ENCODE measurements at regions not wholly inside any gene's neighbourhood (a gene's known extent, or its start where the extent isn't known, plus 50 kb on each side); places are given as distances from the start of the nearest gene placed in this dataset.
"Not testable (repeated sequence)": the region's sequence is repeated elsewhere in the genome, so short reads cannot be mapped to it uniquely, and the experiment has no call there.

DNA sequence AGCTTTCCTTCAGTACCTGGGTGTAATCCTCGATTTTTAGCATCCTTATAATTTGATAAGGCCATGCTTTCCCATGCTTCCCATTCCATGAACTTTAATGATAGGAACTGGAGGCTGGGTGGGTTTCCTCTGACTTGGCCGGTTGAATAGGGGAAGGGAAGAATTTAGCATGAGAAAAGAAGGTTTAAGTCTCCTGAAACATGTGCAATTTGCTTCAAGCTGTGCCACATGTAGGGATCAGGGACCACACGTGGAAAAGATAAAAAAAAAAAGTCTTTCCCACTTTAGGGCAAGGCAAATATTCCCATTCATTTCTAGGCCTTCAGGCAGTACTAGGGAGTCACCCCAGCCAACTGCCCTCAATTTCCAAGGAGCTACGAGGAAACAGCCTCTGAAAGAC, 900.3 kb downstream of the DSC3 start:
- no peaks in the 10 kb centered on the region for H3K4me1 ChIP-seq
- H3K9me3 ChIP-seq = peaks cover 0 to 14% (median 0%) of the 10 kb centered on the region in 3 donors
- TF ChIP-seq POLR2A (IDR thresholded peaks at IDR 0.05) = no peak
- H3K4me3 ChIP-seq = no peak overlapping the region
- no peaks in the 10 kb centered on the region for H3K27me3 ChIP-seq
- 17% methylated on average over 2 of the region's 4 CpGs; no CpG with 5 or more reads in 1 of the 2 donors for WGBS, 2 donors (ENCODE audit: low coverage in 1 of 2)
- H3K36me3 ChIP-seq = no peaks in the 10 kb centered on the region
- no peak for ATAC-seq
- H3K27ac ChIP-seq = no peak overlapping the region

DNA sequence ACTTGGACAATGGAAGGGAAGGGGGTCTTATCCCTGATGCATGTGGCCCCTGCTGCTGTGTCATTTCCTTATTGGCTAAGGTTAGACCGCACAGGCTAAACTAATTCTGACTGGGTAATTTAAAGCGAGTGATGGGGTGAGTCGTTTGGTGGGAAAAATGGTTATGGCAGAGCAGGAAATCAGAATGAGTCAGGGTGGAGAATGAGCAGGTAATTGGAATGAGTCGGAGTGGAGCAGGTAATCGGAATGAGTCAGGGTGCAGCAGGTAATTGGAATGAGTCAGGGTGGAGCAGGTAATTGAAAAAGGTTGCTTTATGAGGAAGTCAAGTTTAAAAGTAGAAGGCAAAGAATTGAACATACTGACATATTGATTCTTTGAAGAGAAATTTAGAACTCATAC, 901.0 kb downstream of the DSC3 start:
- WGBS, 2 donors (ENCODE audit: low coverage in 1 of 2) = 97 to 100% methylated on average over 2 to 5 of the region's 5 CpGs
- H3K9me3 ChIP-seq = peaks cover 0 to 14% (median 0%) of the 10 kb centered on the region in 3 donors
- not testable (repeated sequence) for ATAC-seq, H3K27me3 ChIP-seq, H3K27ac ChIP-seq, H3K4me1 ChIP-seq, H3K36me3 ChIP-seq, H3K4me3 ChIP-seq

DNA sequence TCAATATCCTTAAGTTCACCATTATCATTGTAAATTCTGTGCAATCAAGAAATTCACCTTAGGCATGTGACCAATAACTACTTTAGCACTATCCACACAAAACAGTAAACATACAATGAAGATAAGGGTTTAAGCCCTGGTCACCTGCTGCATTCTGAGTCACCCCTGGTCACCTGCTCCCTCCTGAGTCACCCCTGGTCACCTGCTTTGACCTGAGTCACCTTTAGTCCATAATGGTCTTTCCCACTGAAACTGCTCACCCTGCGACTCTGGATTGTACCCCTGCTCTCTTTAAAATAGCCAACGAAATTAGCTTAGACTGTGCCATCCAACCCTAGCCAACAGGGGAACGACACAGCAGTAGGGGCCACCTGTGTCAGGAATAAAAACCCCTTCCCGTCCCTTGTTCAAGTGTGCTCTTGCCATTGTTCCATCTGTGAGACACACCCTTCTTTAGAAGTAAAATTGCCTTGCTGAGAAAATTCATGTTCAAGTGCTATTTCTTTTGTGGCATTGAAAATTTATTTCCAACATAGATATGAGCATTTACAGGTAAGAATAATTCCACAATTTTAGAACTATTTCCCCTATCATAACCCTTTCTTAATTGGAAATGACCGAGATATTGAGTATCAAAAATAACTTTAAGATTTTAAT, 902.8 kb downstream of the DSC3 start:
- Histone ChIP-seq H3K27me3 (no peaks in the 10 kb centered on the region), H3K36me3 (no peaks in the 10 kb centered on the region), H3K9me3 (peaks cover 0 to 14% (median 0%) of the 10 kb centered on the region in 3 donors), H3K4me3 (no peak overlapping the region), H3K27ac (no peak overlapping the region), H3K4me1 (no peaks in the 10 kb centered on the region)
- 89 to 90% methylated on average over 2 to 3 of the region's 5 CpGs for WGBS, 2 donors (ENCODE audit: low coverage in 1 of 2)
- TF ChIP-seq EP300 (IDR thresholded peaks at IDR 0.05) = no peak
- no peak for ATAC-seq

- Histone ChIP-seq H3K27me3 (no peaks in the 10 kb centered on the region), H3K4me3 (no peak overlapping the region), H3K4me1 (no peaks in the 10 kb centered on the region), H3K36me3 (no peaks in the 10 kb centered on the region), H3K9me3 (peaks cover 0 to 6% (median 0%) of the 10 kb centered on the region in 3 donors), H3K27ac (no peak overlapping the region)
- TF ChIP-seq POLR2A (IDR thresholded peaks at IDR 0.05) (no peak), CTCF (IDR thresholded peaks at IDR 0.05) (no peak), EP300 (IDR thresholded peaks at IDR 0.05) (no peak), POLR2AphosphoS5 (IDR thresholded peaks at IDR 0.05) (no peak)
- no peak for ATAC-seq
- 76 to 84% methylated on average over 4 of the region's 4 CpGs for WGBS, 2 donors (ENCODE audit: low coverage in 1 of 2)
Observed at GRCh38 chr18:30135938-30136337, 906.6 kb downstream of the DSC3 start.

DNA sequence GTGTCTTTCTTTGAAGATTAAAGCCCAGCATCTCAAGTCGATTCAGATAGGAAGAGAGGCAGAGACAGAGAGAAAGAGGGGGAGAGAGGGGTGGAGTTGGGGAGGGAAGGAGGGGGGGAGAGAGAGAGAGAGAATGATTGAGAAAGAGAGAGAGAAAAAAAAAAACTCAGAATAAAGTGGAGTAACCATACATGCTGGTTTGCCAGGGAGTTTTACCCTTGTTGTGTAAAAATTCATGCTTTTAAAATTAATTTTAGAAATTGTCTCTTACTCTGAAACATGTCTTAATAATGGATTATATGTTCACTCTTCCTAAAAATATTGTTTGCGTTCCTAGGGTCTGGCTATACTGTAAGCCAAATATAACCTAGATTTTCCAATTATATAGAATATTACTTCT, 908.5 kb downstream of the DSC3 start:
- WGBS, 2 donors (ENCODE audit: low coverage in 1 of 2) = 67 to 80% methylated on average over 2 of the region's 2 CpGs
- no peaks in the 10 kb centered on the region for H3K27me3 ChIP-seq

GRCh38 chr18:30132959-30133358, 909.6 kb downstream of the DSC3 start:
- H3K27ac ChIP-seq = no peak overlapping the region
- no peaks in the 10 kb centered on the region for H3K27me3 ChIP-seq
- H3K4me1 ChIP-seq = no peaks in the 10 kb centered on the region
- H3K9me3 ChIP-seq = no peaks in the 10 kb centered on the region
- H3K36me3 ChIP-seq = no peaks in the 10 kb centered on the region
- no peak for ATAC-seq
- TF ChIP-seq CTCF (IDR thresholded peaks at IDR 0.05) = no peak
- no peak for TF ChIP-seq EP300 (IDR thresholded peaks at IDR 0.05)
- TF ChIP-seq POLR2AphosphoS5 (IDR thresholded peaks at IDR 0.05) = no peak
- TF ChIP-seq POLR2A (IDR thresholded peaks at IDR 0.05) = no peak
- 95 to 100% methylated on average over 1 of the region's 1 CpG for WGBS, 2 donors (ENCODE audit: low coverage in 1 of 2)
- no peak overlapping the region for H3K4me3 ChIP-seq

More for the DNA sequence above, 908.5 kb downstream of the DSC3 start:
- TF ChIP-seq POLR2AphosphoS5 (IDR thresholded peaks at IDR 0.05) (no peak), POLR2A (IDR thresholded peaks at IDR 0.05) (no peak), CTCF (IDR thresholded peaks at IDR 0.05) (no peak), EP300 (IDR thresholded peaks at IDR 0.05) (no peak)
- H3K4me3 ChIP-seq = no peak overlapping the region
- no peak overlapping the region for H3K27ac ChIP-seq
- no peaks in the 10 kb centered on the region for H3K4me1 ChIP-seq
- H3K9me3 ChIP-seq = no peaks in the 10 kb centered on the region
- ATAC-seq = no peak
- H3K36me3 ChIP-seq = no peaks in the 10 kb centered on the region
